ENCODE measurements at regions not wholly inside any gene's neighbourhood (a gene's known extent, or its start where the extent isn't known, plus 50 kb on each side); places are given as distances from the start of the nearest gene placed in this dataset.

DNA sequence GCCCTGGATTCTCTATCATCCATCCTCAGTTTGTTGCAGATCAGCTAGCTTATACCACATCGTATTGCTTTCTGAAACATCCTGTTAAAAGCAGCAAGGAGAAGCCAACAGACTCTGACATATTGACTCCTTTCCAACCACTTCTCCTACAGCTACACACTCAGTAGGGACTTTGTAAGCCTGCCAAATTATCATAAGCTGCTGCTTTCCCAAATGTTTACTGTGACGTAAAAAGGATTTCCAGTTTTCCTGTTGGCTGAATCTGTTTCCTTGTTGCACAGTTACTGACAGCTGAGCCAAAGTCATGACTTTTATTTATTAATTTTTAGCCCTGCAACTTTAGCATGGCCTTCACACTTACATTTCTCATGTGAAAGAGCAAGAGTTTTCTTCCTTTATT lies 294.3 kb downstream of the KCNJ3 start:
- no peak for TF ChIP-seq EZH2phosphoT487 (IDR thresholded peaks at IDR 0.05; ENCODE audit: borderline replicate concordance, low read depth, low read length)
- TF ChIP-seq, protein P1, sequence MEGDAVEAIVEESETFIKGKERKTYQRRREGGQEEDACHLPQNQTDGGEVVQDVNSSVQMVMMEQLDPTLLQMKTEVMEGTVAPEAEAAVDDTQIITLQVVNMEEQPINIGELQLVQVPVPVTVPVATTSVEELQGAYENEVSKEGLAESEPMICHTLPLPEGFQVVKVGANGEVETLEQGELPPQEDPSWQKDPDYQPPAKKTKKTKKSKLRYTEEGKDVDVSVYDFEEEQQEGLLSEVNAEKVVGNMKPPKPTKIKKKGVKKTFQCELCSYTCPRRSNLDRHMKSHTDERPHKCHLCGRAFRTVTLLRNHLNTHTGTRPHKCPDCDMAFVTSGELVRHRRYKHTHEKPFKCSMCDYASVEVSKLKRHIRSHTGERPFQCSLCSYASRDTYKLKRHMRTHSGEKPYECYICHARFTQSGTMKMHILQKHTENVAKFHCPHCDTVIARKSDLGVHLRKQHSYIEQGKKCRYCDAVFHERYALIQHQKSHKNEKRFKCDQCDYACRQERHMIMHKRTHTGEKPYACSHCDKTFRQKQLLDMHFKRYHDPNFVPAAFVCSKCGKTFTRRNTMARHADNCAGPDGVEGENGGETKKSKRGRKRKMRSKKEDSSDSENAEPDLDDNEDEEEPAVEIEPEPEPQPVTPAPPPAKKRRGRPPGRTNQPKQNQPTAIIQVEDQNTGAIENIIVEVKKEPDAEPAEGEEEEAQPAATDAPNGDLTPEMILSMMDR (conservative IDR thresholded peaks at IDR 0.05; ENCODE audit: low read length): no peak
